ENCODE measurements at regions not wholly inside any gene's neighbourhood (a gene's known extent, or its start where the extent isn't known, plus 50 kb on each side); places are given as distances from the start of the nearest gene placed in this dataset.
"Not testable (repeated sequence)": the region's sequence is repeated elsewhere in the genome, so short reads cannot be mapped to it uniquely, and the experiment has no call there.

DNA sequence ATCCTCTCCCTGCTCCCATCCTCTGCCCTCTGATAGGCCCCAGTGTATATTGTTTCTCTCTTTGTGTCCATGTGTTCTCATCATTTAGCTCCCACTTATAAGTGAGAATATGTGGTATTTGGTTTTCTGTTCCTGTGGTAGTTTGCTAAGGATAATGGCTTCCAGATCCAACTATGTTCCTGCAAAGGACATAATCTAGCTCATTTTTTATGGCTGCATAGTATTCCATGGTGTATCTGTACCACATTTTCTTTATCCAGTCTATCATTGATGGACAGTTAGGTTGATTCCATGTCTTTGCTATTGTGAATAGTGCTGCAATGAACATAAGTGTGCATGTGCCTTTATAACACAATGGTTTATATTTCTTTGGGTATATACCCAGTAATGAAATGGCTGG is 57.8 kb upstream of the SMIM30 start:
- TF ChIP-seq, protein P1, sequence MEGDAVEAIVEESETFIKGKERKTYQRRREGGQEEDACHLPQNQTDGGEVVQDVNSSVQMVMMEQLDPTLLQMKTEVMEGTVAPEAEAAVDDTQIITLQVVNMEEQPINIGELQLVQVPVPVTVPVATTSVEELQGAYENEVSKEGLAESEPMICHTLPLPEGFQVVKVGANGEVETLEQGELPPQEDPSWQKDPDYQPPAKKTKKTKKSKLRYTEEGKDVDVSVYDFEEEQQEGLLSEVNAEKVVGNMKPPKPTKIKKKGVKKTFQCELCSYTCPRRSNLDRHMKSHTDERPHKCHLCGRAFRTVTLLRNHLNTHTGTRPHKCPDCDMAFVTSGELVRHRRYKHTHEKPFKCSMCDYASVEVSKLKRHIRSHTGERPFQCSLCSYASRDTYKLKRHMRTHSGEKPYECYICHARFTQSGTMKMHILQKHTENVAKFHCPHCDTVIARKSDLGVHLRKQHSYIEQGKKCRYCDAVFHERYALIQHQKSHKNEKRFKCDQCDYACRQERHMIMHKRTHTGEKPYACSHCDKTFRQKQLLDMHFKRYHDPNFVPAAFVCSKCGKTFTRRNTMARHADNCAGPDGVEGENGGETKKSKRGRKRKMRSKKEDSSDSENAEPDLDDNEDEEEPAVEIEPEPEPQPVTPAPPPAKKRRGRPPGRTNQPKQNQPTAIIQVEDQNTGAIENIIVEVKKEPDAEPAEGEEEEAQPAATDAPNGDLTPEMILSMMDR (IDR thresholded peaks at IDR 0.05) = not testable (repeated sequence)
- TF ChIP-seq EZH2 (IDR thresholded peaks at IDR 0.05) = not testable (repeated sequence)
